ENCODE measurements at regions not wholly inside any gene's neighbourhood (a gene's known extent, or its start where the extent isn't known, plus 50 kb on each side); places are given as distances from the start of the nearest gene placed in this dataset.

- Histone ChIP-seq H3K79me2 (ENCODE audit: control insufficient read depth, low read length) (no peaks in the 10 kb centered on the region), H3K36me3 (ENCODE audit: control insufficient read depth, low read length) (no peaks in the 10 kb centered on the region), H3K27me3 (ENCODE audit: control insufficient read depth, low read length) (no peaks in the 10 kb centered on the region), H3K4me1 (ENCODE audit: control insufficient read depth, low read length) (no peaks in the 10 kb centered on the region), H3F3A (ENCODE audit: control insufficient read depth, insufficient read depth) (no peaks in the 10 kb centered on the region), H3K4me3 (ENCODE audit: low read length) (no peak overlapping the region), H3K4me2 (ENCODE audit: low read length) (no peak overlapping the region), H3K9me2 (replicated peaks; ENCODE audit: control insufficient read depth, low read length) (no peaks in the 10 kb centered on the region), H3K9me3 (ENCODE audit: control insufficient read depth, insufficient read depth, low read length) (no peaks in the 10 kb centered on the region), H4K20me1 (ENCODE audit: control insufficient read depth, insufficient read depth, low read depth, low read length) (no peaks in the 10 kb centered on the region), H3K27ac (ENCODE audit: low read depth, low read length) (no peak overlapping the region)
- TF ChIP-seq CTCF (IDR thresholded peaks at IDR 0.05; ENCODE audit: low read depth, low read length, poor library complexity, severe bottlenecking) (no peak), EZH2phosphoT487 (IDR thresholded peaks at IDR 0.05; ENCODE audit: borderline replicate concordance, low read length) (no peak)
Observed at GRCh38 chrX:5306654-5307121, 922.0 kb downstream of the NLGN4X start.

GRCh38 chrX:5305452-5305851 is 923.2 kb downstream of the NLGN4X start:
- Histone ChIP-seq H3F3A (ENCODE audit: control insufficient read depth, insufficient read depth) (no peaks in the 10 kb centered on the region), H3K27ac (ENCODE audit: low read depth, low read length) (no peak overlapping the region), H3K27me3 (ENCODE audit: control insufficient read depth, low read length) (no peaks in the 10 kb centered on the region), H3K9me2 (replicated peaks; ENCODE audit: control insufficient read depth, low read length) (no peaks in the 10 kb centered on the region), H3K4me3 (ENCODE audit: low read length) (no peak overlapping the region), H4K20me1 (ENCODE audit: control insufficient read depth, insufficient read depth, low read depth, low read length) (no peaks in the 10 kb centered on the region), H3K9me3 (ENCODE audit: control insufficient read depth, insufficient read depth, low read length) (no peaks in the 10 kb centered on the region), H3K36me3 (ENCODE audit: control insufficient read depth, low read length) (no peaks in the 10 kb centered on the region), H3K4me1 (ENCODE audit: control insufficient read depth, low read length) (no peaks in the 10 kb centered on the region), H3K4me2 (ENCODE audit: low read length) (no peak overlapping the region), H3K79me2 (ENCODE audit: control insufficient read depth, low read length) (no peaks in the 10 kb centered on the region)
- TF ChIP-seq EZH2phosphoT487 (IDR thresholded peaks at IDR 0.05; ENCODE audit: borderline replicate concordance, low read length) (no peak), CTCF (IDR thresholded peaks at IDR 0.05; ENCODE audit: low read depth, low read length, poor library complexity, severe bottlenecking) (no peak)

GRCh38 chrX:5295004-5295403 is 933.7 kb downstream of the NLGN4X start:
- H3F3A ChIP-seq (ENCODE audit: control insufficient read depth, insufficient read depth): no peaks in the 10 kb centered on the region

More at GRCh38 chrX:5295004-5295403, 933.7 kb downstream of the NLGN4X start:
- no peaks in the 10 kb centered on the region for H4K20me1 ChIP-seq (ENCODE audit: control insufficient read depth, insufficient read depth, low read depth, low read length)
- H3K27me3 ChIP-seq (ENCODE audit: control insufficient read depth, low read length): no peaks in the 10 kb centered on the region
- TF ChIP-seq EZH2phosphoT487 (IDR thresholded peaks at IDR 0.05; ENCODE audit: borderline replicate concordance, low read length) (no peak), CTCF (IDR thresholded peaks at IDR 0.05; ENCODE audit: low read depth, low read length, poor library complexity, severe bottlenecking) (no peak)
- H3K4me2 ChIP-seq (ENCODE audit: low read length): no peak overlapping the region
- no peaks in the 10 kb centered on the region for H3K36me3 ChIP-seq (ENCODE audit: control insufficient read depth, low read length)
- no peaks in the 10 kb centered on the region for H3K4me1 ChIP-seq (ENCODE audit: control insufficient read depth, low read length)
- H3K9me3 ChIP-seq (ENCODE audit: control insufficient read depth, insufficient read depth, low read length): no peaks in the 10 kb centered on the region
- H3K27ac ChIP-seq (ENCODE audit: low read depth, low read length): no peak overlapping the region
- no peaks in the 10 kb centered on the region for H3K79me2 ChIP-seq (ENCODE audit: control insufficient read depth, low read length)
- no peaks in the 10 kb centered on the region for H3K9me2 ChIP-seq (replicated peaks; ENCODE audit: control insufficient read depth, low read length)
- H3K4me3 ChIP-seq (ENCODE audit: low read length): no peak overlapping the region

Measured in DOHH2 (cell line).